Islet precursor cell (in vitro differentiated cells): ENCODE measurements at regions not wholly inside any gene's neighbourhood (a gene's known extent, or its start where the extent isn't known, plus 50 kb on each side); places are given as distances from the start of the nearest gene placed in this dataset.

ENCODE experiments used
- DNase-seq: peaks from one replicate; pipeline ENCODE4 v3.0.0-alpha.2; 2018

DNA sequence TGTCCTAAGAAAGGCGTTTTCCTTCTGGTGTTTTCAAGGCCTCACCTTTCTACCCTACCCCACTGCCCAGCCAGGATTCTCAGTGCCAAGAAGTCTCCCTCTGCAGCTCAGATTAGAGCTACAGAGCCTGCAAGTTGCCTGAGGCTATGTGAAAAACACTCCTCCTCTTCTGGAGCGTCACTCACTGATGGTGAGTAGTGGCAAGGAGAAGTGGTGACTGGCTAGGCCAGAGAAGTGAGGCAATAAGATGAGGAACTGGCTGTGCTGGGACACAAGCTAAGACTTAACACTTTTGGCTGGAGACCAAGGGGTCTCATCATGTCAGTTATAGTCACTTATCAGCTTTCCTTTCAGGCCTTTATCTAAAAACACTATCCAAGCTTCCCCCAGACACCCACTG is 86.7 kb upstream of the PRKAR2B start:
- DNase-seq = peak; percentile 87

DNA sequence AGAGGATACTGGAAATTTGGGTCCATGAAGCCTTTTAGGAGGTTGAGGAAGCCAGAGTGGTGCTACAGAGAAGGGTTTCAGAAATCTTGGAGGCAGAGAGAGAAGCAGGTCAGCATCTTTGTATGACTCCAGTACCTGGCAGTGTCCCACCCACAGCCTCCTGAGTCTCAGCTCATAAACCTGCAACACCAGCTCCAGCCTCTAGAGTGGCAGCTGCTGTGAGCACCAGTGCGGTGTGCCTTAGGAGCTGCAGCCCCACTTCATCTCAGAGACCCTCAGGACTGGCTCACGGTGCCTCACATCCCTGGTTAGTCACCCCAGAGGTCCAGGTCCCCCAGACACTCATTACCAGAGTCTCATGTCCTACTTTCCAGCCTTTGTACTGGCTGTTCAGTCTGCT is 84.8 kb upstream of the PRKAR2B start:
- peak; percentile 81 for DNase-seq

DNA sequence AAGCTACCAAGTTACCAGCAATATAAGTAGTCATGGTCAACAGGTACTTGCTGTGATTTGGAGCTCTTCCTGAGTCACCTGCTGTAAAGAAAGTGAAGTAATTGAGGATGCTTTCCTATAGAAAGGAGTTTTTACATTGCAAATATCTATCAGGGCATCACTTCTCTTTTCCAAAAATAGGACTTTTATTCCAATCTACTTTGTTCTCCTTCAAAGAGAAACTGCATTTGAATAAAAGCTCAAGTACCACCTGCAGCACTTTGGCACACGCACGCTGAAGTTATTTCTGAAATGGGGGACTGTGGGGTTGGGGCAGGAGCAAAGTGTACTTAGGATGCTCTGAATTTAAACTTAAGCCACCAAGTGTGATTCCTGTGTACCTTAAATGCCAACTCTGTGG is 81.8 kb upstream of the PRKAR2B start:
- no peak for DNase-seq

DNA sequence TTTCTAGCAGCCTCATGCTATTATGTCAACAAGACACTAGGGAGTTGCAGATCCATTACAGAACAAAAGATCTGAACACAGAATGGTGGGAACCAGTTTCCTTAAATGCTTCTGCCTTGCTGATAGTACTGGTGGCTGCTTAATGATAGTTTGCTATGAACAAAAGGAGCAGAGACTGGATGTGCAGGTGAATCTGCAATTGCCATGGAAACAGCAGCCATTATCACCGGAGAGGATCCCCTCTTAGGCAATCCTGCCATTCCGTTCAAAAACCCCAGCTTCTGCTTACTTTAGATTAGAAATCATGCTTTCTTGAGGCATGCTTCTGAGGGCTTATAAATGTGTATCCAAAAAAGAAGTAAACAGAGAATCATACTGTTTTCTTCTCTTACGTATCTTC is 80.0 kb upstream of the PRKAR2B start:
- DNase-seq = no peak

DNA sequence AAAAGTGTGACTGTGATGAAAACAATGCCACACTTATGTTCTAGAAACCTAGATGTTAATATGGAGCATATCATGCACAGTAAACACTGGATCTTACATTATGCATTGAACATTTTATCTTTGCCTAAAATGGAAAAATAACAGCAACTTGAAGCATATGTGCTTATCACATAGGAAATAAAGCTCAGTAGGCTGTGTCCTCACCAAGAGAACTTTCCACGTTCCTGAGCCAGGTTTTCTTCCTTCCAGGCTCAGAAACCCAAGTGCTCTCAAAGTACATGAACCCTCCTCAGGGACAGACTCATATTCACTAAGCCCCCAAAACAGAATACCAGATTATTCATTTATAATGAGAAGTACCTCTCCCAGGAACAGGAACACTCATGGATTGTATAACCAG is 79.4 kb upstream of the PRKAR2B start:
- no peak for DNase-seq

DNA sequence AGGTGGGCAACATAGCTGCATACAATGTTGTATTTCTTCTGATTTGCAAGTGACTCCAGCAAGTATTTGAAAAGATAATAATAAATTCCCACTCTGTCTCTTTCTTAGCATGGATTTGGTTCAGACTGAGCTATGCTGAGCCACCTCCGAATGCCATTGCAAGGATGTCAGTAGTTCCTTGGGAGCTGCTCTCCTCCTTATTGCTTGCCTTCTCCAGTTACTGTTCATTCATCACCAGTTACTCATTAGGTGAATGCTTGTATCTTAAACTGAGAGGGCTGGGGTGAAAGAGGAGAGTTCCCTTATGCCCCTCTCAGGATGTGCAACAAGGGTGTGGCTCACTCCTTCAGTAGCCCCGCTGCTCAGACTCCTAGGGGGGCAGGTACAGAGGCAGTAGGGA is 78.4 kb upstream of the PRKAR2B start:
- DNase-seq = peak; percentile 55

DNA sequence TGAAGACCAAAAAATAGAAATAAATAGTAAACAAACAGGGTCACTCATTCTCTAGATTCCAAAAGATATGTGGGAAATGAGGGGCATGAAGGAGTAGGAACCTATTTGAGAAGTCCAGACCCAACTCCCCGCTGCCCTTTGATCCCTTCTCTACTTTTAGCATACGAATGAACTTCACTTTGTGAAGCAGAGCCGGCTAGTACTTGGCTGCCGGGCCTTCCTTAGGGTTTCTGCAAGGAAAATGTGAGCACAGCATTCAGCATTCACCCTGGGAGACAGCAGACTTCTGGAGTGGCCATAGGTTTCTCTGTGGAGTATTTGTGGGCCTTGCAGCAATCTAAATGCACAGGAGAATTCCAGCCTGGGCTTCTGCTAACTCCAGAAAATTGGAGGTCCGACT is 76.3 kb upstream of the PRKAR2B start:
- no peak for DNase-seq

DNA sequence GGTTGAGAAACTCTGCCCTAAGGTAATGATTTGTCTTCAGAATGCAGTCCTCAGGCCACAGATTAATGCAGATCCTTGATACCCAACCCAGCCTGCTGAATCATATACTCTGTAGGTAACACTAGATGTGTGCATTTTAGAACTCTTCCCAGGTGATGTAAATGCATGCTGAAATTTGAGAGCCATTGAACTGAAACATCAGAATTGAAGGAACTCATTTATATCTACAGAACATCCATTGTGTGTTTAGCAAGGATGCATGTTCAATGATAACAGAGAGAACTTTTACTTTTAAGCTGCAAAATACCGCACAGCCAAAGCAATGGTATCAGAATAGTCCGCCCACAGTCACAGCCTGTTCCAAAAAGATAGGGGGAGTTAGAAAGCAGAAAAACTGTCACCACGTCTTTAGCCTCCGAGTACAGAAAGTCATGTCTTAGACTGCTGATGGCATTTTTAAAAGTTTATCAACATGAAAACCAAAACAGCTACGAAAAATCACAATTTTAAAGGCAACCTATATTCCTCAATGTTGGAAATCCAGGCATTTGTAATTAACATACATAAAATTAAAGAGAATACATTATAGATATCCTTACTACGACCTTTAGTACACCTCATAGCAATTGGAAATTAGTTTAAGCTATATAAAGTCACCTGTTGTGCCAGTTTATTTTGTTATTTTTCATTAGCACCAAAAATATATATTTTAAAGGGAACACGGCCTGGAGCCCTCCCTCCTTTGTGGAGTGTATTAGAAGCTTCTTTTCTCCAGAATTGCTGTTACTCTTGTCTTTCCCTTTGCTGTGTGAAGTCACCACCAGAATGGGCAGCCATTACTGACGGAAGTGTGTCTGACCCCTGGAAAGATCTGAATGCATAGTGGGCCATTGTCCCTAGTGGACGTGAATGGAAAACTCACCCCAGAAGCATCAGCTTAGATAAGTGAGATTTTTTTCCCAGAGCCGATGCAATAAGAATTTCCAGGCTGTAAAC is 65.8 kb upstream of the PRKAR2B start:
- DNase-seq = no peak

DNA sequence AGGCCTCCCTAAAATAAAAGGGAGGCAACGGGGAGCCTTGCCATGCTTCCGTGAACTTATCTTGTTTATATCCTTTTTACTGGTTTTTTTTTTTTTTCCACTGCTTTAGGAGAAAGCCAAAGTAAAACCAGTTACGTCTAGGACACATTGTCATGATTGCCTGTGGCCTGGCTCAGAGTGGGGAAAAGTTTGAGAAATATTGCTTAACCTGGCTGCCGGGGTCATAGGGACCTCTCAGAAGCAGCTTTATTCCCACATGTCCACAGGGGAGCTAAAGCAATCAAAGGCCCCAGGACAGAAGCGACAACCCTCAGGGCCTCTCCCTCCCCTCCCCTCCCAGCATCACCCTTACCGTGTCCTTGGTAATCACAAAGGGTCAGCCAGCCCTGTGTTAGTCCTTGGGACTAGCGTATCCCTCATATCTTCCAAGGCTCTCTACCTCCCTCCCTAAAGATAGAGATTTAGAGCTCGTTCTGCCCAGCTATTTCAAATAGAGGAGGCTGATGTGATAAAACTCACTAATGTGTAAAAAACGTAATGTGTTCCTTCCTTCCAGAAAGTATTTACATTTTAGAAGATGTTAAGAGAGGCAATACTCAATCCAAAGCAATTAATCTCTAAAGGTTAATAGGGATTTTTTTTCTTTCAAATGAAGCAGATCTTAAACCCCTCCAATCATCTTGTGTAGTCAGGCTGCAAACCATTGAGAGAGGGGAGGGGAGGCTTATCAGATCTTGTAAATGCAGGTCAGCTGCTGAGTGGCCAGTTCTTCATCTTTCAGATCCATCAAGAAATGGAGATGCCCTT is 64.8 kb upstream of the PRKAR2B start:
- no peak for DNase-seq

DNA sequence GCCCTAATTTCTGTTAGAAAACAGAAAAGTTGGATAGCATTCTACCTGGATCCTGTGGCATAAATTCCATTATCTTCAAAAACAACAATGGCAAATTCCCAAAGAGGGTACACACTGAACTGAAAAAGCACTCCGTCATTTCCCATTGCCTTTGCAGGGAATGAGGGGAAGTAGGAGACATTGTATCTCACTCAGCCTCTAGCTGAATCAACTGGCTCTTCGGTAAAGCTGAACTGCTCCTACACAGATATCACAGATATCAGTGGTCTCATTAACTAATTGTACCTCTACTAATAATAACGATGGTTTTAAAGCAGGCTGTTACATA is 64.2 kb upstream of the PRKAR2B start:
- DNase-seq = no peak

DNA sequence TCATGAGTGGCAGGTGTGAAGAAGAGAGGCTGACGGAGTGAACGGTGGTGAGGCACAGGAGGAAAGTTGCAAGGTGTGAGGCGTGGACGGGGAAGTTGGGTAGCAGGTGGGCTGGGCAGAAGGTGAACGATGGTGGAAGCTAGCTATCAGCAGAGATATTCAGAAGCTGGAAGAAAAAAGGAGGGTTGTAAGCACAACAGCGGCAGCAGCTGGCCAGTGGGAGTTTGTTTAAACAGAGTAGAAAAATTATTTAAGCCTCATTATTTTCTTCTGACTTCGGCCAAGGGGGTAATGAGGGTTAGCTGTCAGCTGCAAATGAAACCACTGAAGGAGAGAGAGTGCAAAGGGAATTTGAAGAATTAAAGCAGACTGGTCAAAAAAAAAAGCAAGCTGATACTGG is 62.1 kb upstream of the PRKAR2B start:
- no peak for DNase-seq

DNA sequence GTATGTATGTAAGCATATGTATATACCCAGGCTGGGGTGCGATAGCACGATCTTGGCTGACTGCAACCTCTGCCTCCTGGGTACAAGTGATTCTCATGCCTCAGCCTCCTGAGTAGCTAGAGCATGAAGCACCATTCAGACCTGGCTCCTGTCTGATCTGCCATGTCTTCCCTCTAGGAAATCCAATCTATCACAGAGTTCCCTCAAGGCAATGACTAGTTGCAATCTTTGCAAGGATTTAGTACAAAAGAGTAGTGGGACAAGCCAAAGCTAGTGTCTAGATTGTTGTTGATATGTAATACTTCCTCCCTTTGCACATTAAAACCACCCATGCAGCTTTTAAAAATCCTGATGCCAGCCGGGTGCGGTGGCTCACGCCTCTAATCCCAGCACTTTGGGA is 60.5 kb upstream of the PRKAR2B start:
- DNase-seq = no peak

DNA sequence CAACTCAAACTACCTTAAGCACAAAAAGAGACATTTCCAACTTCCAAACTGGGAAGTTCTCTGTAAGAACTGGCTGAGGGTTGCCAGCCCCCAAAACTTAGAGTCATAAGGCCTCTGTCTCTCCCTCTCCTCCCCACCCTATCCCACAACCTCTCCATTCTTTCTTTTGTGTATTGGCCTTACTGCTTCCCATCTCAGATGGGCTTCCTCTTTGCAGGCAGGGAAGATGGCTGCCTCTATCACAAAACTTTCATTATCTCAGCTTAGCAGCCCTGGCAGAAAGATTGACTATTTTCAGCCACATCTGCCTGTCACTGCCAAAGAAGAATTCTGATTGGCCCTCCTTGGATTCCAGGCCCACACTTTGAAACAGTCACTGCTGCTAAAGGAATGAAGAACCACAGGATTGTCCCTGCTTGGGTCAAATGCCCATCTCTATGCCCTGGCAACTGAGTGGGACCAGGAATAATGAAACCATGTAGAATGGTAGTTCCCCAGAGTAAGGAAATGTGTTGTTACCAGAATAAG is 58.0 kb upstream of the PRKAR2B start:
- DNase-seq = no peak

DNA sequence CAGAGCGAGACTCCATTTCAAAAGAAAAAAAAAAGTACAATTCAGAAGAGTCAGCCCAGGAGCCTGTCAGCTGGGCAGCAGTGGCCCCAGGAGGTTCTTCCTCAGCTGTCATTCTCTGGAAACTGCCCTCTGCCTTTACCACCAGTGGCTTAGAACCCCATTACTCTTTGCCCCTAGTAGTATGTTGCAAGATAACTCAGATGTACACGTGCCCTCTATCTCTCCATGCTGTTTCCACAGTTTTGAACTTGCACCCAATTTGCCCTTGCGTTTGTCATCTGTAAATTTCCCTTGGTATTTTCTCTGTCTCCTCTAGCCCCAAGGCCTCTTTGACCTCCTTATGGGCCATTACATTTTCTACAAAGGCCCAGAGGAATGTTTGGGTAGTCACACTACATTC is 56.7 kb upstream of the PRKAR2B start:
- DNase-seq = no peak

DNA sequence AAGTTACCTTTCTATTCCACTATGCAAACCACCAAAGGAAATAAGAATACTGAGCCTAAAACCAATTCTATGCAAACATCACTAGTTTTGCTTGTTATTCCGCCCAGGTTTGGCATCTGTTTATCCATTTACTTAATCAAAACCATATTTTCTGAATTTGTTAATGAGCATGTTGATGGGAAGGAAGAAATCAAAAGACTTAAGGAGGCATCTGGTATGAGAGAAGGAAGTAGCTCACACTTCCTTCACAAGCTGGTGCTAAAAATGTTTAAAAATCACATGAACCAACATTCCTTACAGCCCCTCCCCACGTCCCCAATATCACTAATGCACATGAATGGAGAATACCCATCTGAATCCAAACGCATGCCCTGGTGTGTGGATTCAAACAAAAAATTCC is 52.0 kb upstream of the PRKAR2B start:
- DNase-seq = no peak
